Body of pancreas (tissue), 4 donors: ENCODE measurements at regions not wholly inside any gene's neighbourhood (a gene's known extent, or its start where the extent isn't known, plus 50 kb on each side); places are given as distances from the start of the nearest gene placed in this dataset.

ENCODE experiments used
- ATAC-seq: fragments of 150-250 bp; one replicate; pipeline ENCODE4 v1.9.1; 2016
- DNase-seq, 4 donors: peaks; one replicate each; pipeline ENCODE4 v3.0.0-alpha.2; 2019
- H3K27ac ChIP-seq, 4 donors: fragments of 200-600 bp; sonication (generic); 1 replicate in 3 of 4; 2 replicates in 1 of 4; pipeline versions ENCODE4 v1.5.1 to v1.6.1; 2016 to 2019; ENCODE audit warnings: mild to moderate bottlenecking in 1 of 4, mixed read lengths in 1 of 4, moderate library complexity in 1 of 4
- H3K27me3 ChIP-seq, 2 donors: fragments of 200-600 bp; sonication (generic); one replicate each; pipeline ENCODE4 v1.6.0; 2016; ENCODE audit warnings: mild to moderate bottlenecking in 1 of 2
- H3K36me3 ChIP-seq, 2 donors: fragments of 200-600 bp; sonication (generic); replicated peaks in 1 of 2; 2 replicates each; pipeline ENCODE4 v1.5.1; 2016; ENCODE audit warnings: low read depth in 2 of 2; ENCODE audit not compliant: insufficient read depth in 1 of 2
- H3K4me1 ChIP-seq: fragments of 200-600 bp; sonication (generic); one replicate; pipeline ENCODE4 v1.6.0; 2016
- H3K4me3 ChIP-seq, 2 donors: fragments of 200-600 bp; sonication (generic); 1 replicate in 1 of 2; 2 replicates in 1 of 2; pipeline ENCODE4 v1.5.1; 2016 to 2019
- H3K9me3 ChIP-seq, 3 donors: fragments of 200-600 bp; sonication (generic); 1 replicate in 2 of 3; 2 replicates in 1 of 3; pipeline ENCODE4 v1.5.1; 2016
- CTCF ChIP-seq, 7 experiments: fragments of 450-650 bp in 4 of 7; fragments of 200-600 bp in 3 of 7; sonication (generic) in 3 of 7; IDR thresholded peaks; one replicate each; pipeline ENCODE4 v1.5.1; 2016 to 2019; ENCODE audit warnings: antibody characterized with exemption in 7 of 7
- POLR2A ChIP-seq, 3 donors: fragments of 450-650 bp; IDR thresholded peaks; one replicate each; pipeline ENCODE4 v1.6.1; 2016; ENCODE audit warnings: antibody characterized with exemption in 3 of 3, mild to moderate bottlenecking in 2 of 3
- WGBS, 2 donors: methylation state at CpG; one replicate each; pipeline ENCODE4 v1.1.5; 2017; 5-methylcytosine and 5-hydroxymethylcytosine counted together
- intact Hi-C: fragments of 100-400 bp; cut with DNase I; formaldehyde crosslinking; loops from one replicate; pipeline ENCODE4 v1.15.1; 2023

- Histone ChIP-seq H3K4me1 (no peaks in the 10 kb centered on the region), H3K27ac (no peak overlapping the region), H3K9me3 (no peaks in the 10 kb centered on the region), H3K36me3 (no peaks in the 10 kb centered on the region), H3K4me3 (no peak overlapping the region), H3K27me3 (no peaks in the 10 kb centered on the region)
- ATAC-seq (no peak), DNase-seq (no peak)
- intact Hi-C loops, result no loop called here
- TF ChIP-seq CTCF (IDR thresholded peaks at IDR 0.05), result no peak
- TF ChIP-seq POLR2A (IDR thresholded peaks at IDR 0.05), result no peak
- 52 to 56% methylated on average over 7 of the region's 7 CpGs for WGBS, 2 donors
These were observed 192.8 kb downstream of the TBXT start for GRCh38 chr6:165974817-165975216.

GRCh38 chr6:165973473-165973872 lies 194.2 kb downstream of the TBXT start:
- Histone ChIP-seq H3K27me3 (no peaks in the 10 kb centered on the region), H3K4me3 (no peak overlapping the region), H3K36me3 (no peaks in the 10 kb centered on the region), H3K9me3 (no peaks in the 10 kb centered on the region), H3K4me1 (no peaks in the 10 kb centered on the region), H3K27ac (no peak overlapping the region)
- DNase-seq (no peak), ATAC-seq (no peak)
- TF ChIP-seq POLR2A (IDR thresholded peaks at IDR 0.05) (no peak), CTCF (IDR thresholded peaks at IDR 0.05) (no peak)
- intact Hi-C loops, result no loop called here
- 83 to 88% methylated on average over 7 of the region's 7 CpGs for WGBS, 2 donors

GRCh38 chr6:165972139-165972802 lies 195.4 kb downstream of the TBXT start:
- DNase-seq, result no peak
- 49% methylated on average over 12 of the region's 12 CpGs for WGBS, 2 donors
- ATAC-seq, result no peak
- no peak for TF ChIP-seq CTCF (IDR thresholded peaks at IDR 0.05)
- TF ChIP-seq POLR2A (IDR thresholded peaks at IDR 0.05), result no peak
- Histone ChIP-seq H3K4me3 (no peak overlapping the region), H3K4me1 (no peaks in the 10 kb centered on the region), H3K27me3 (no peaks in the 10 kb centered on the region), H3K27ac (no peak overlapping the region), H3K9me3 (no peaks in the 10 kb centered on the region), H3K36me3 (no peaks in the 10 kb centered on the region)
- intact Hi-C loops, result no loop called here

GRCh38 chr6:165971202-165971601 lies 196.4 kb downstream of the TBXT start:
- DNase-seq (no peak), ATAC-seq (no peak)
- Histone ChIP-seq H3K4me1 (no peaks in the 10 kb centered on the region), H3K27ac (no peak overlapping the region), H3K9me3 (no peaks in the 10 kb centered on the region), H3K36me3 (no peaks in the 10 kb centered on the region), H3K4me3 (no peak overlapping the region), H3K27me3 (no peaks in the 10 kb centered on the region)
- whole genome bisulfite sequencing, 2 donors, result 62 to 66% methylated on average over 4 of the region's 4 CpGs
- no peak for TF ChIP-seq CTCF (IDR thresholded peaks at IDR 0.05)
- TF ChIP-seq POLR2A (IDR thresholded peaks at IDR 0.05), result no peak
- intact Hi-C loops, result no loop called here

- no peak for ATAC-seq
- Histone ChIP-seq H3K36me3 (no peaks in the 10 kb centered on the region), H3K27ac (no peak overlapping the region), H3K9me3 (no peaks in the 10 kb centered on the region), H3K27me3 (no peaks in the 10 kb centered on the region), H3K4me3 (no peak overlapping the region), H3K4me1 (no peaks in the 10 kb centered on the region)
- no peak for TF ChIP-seq CTCF (IDR thresholded peaks at IDR 0.05)
- no peak for TF ChIP-seq POLR2A (IDR thresholded peaks at IDR 0.05)
- intact Hi-C loops, result no loop called here
- no peak for DNase-seq
- 66 to 75% methylated on average over 4 of the region's 4 CpGs for WGBS, 2 donors
These were observed 197.7 kb downstream of the TBXT start for GRCh38 chr6:165970001-165970400.
